CD4-positive, alpha-beta memory T cell (primary cell): ENCODE measurements at regions not wholly inside any gene's neighbourhood (a gene's known extent, or its start where the extent isn't known, plus 50 kb on each side); places are given as distances from the start of the nearest gene placed in this dataset.

Experiments
- CTCF ChIA-PET: fragments of 350-600 bp; sonication (Branson Sonifier 250); formaldehyde crosslinking; loops from one replicate; lab custom pipeline; 2021; ENCODE audit warnings: inconsistent platforms; ENCODE audit not compliant: partially characterized antibody; lab: Charles Lee
- POLR2A ChIA-PET: fragments of 350-600 bp; sonication (Branson Sonifier 250); formaldehyde crosslinking; loops from one replicate; lab custom pipeline; 2021; ENCODE audit not compliant: partially characterized antibody; lab: Charles Lee
- DNase-seq, 5 donors: peaks; one replicate each; pipeline versions ENCODE4 v3.0.0 to v3.0.0-alpha.2; 2020 to 2022; ENCODE audit warnings: mixed read lengths in 1 of 5
- H3K27ac ChIP-seq: one replicate; pipeline ENCODE4 v1.7.0; 2013; ENCODE audit warnings: low read depth, low read length
- H3K27me3 ChIP-seq: 2 replicates; pipeline ENCODE4 v1.7.0; 2013; ENCODE audit warnings: mild to moderate bottlenecking, low read length, moderate library complexity; ENCODE audit not compliant: insufficient read depth
- H3K36me3 ChIP-seq: 2 replicates; pipeline ENCODE4 v1.7.0; 2013; ENCODE audit warnings: mild to moderate bottlenecking, low read length, moderate library complexity; ENCODE audit not compliant: insufficient read depth
- H3K4me1 ChIP-seq: 2 replicates; pipeline ENCODE4 v1.7.0; 2013; ENCODE audit warnings: mild to moderate bottlenecking, low read length, moderate library complexity; ENCODE audit not compliant: insufficient read depth
- H3K4me3 ChIP-seq, 2 donors: one replicate each; pipeline ENCODE4 v1.7.0; 2013; ENCODE audit warnings: low read length in 2 of 2, mild to moderate bottlenecking in 1 of 2
- H3K9me3 ChIP-seq, 2 donors: one replicate each; pipeline ENCODE4 v1.7.0; 2013; ENCODE audit warnings: low read length in 2 of 2, control low read depth in 1 of 2; ENCODE audit not compliant: control insufficient read depth in 1 of 2
- H3K27ac Mint-ChIP-seq, 7 donors: one replicate each; pipeline ENCODE4 v1.8.0; 2020 to 2021; ENCODE audit warnings: mixed read lengths in 7 of 7, mild to moderate bottlenecking in 6 of 7, inconsistent platforms in 3 of 7, moderate library complexity in 3 of 7
- H3K27me3 Mint-ChIP-seq, 2 donors: one replicate each; pipeline ENCODE4 v1.8.0; 2020 to 2021; ENCODE audit warnings: mixed read lengths in 2 of 2
- H3K36me3 Mint-ChIP-seq, 2 donors: one replicate each; pipeline ENCODE4 v1.8.0; 2020 to 2021; ENCODE audit warnings: mixed read lengths in 2 of 2, inconsistent platforms in 1 of 2, mild to moderate bottlenecking in 1 of 2
- H3K4me1 Mint-ChIP-seq, 4 donors: one replicate each; pipeline ENCODE4 v1.8.0; 2020 to 2021; ENCODE audit warnings: mixed read lengths in 4 of 4, mild to moderate bottlenecking in 1 of 4
- H3K4me3 Mint-ChIP-seq, 8 donors: one replicate each; pipeline ENCODE4 v1.8.0; 2020 to 2021; ENCODE audit warnings: mixed read lengths in 8 of 8, mild to moderate bottlenecking in 7 of 8, moderate library complexity in 6 of 8, inconsistent platforms in 3 of 8
- H3K9me3 Mint-ChIP-seq, 8 donors: one replicate each; pipeline ENCODE4 v1.8.0; 2020 to 2021; ENCODE audit warnings: mixed read lengths in 8 of 8, mild to moderate bottlenecking in 5 of 8, inconsistent platforms in 3 of 8, moderate library complexity in 1 of 8
- intact Hi-C: fragments of 100-400 bp; cut with micrococcal nuclease; formaldehyde crosslinking; loops from one replicate; pipeline ENCODE4 v1.15.1; 2023

- Mint-ChIP-seq H3K4me1 (no peaks in the 10 kb centered on the region), H3K4me3 (no peak overlapping the region), H3K27ac (no peak overlapping the region), H3K27me3 (no peaks in the 10 kb centered on the region), H3K36me3 (no peaks in the 10 kb centered on the region), H3K9me3 (peaks cover 0 to 2% (median 0%) of the 10 kb centered on the region in 8 donors)
- DNase-seq = no peak
- Histone ChIP-seq H3K27me3 (no peaks in the 10 kb centered on the region), H3K36me3 (no peaks in the 10 kb centered on the region), H3K4me3 (no peak overlapping the region), H3K4me1 (no peaks in the 10 kb centered on the region), H3K9me3 (no peaks in the 10 kb centered on the region), H3K27ac (no peak overlapping the region)
- intact Hi-C loops = no loop called here
- ChIA-PET CTCF (no interaction called here), POLR2A (no interaction called here)
These were observed 324.3 kb upstream of the KIAA1217 start for GRCh38 chr10:23884670-23885069.

DNA sequence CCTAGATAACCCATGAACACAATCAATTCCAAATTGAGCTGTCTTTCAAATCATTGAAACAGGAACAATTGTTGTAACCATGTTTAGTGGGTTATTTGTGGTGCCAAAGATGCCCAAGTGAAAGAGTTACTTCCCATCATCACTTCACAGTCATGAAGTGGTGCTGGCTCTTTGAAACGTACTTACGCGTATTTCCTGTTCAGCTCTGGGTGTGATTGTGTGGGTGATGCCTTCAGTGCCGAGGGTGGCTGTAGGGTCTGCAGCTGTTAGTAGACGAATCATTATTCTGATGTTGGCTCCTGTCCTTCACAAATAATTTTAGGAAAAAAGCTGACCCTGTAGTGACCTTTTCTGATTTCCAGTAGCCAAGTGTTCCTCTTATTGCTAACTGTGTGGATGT, 323.1 kb upstream of the KIAA1217 start:
- ChIA-PET POLR2A (no interaction called here), CTCF (no interaction called here)
- Mint-ChIP-seq H3K4me1 (no peaks in the 10 kb centered on the region), H3K36me3 (no peaks in the 10 kb centered on the region), H3K27me3 (no peaks in the 10 kb centered on the region), H3K4me3 (no peak overlapping the region), H3K27ac (no peak overlapping the region), H3K9me3 (peaks cover 0 to 2% (median 0%) of the 10 kb centered on the region in 8 donors)
- Histone ChIP-seq H3K27ac (no peak overlapping the region), H3K9me3 (no peaks in the 10 kb centered on the region), H3K4me3 (no peak overlapping the region), H3K4me1 (no peaks in the 10 kb centered on the region), H3K27me3 (no peaks in the 10 kb centered on the region), H3K36me3 (no peaks in the 10 kb centered on the region)
- no peak for DNase-seq
- intact Hi-C loops = no loop called here

- H3K36me3 Mint-ChIP-seq = no peaks in the 10 kb centered on the region
- H3K27ac Mint-ChIP-seq = no peak overlapping the region
- intact Hi-C loops = no loop called here
- Histone ChIP-seq H3K4me1 (no peaks in the 10 kb centered on the region), H3K27ac (no peak overlapping the region), H3K4me3 (no peak overlapping the region), H3K36me3 (no peaks in the 10 kb centered on the region), H3K27me3 (no peaks in the 10 kb centered on the region), H3K9me3 (no peaks in the 10 kb centered on the region)
- POLR2A ChIA-PET = no interaction called here
- CTCF ChIA-PET = interaction anchor here (1.6 kb wide), 1 partner anchor 14 kb away, joined by 3 read pairs; no protein-coding TSS in a partner anchor
- H3K4me1 Mint-ChIP-seq = no peaks in the 10 kb centered on the region
- no peaks in the 10 kb centered on the region for H3K27me3 Mint-ChIP-seq
- peaks cover 0 to 2% (median 0%) of the 10 kb centered on the region in 8 donors for H3K9me3 Mint-ChIP-seq
- no peak for DNase-seq
- no peak overlapping the region for H3K4me3 Mint-ChIP-seq
These were observed 322.6 kb upstream of the KIAA1217 start for GRCh38 chr10:23886355-23886754.

- DNase-seq = no peak
- Mint-ChIP-seq H3K27me3 (no peaks in the 10 kb centered on the region), H3K4me3 (no peak overlapping the region), H3K9me3 (peaks cover 0 to 7% (median 1%) of the 10 kb centered on the region in 8 donors), H3K4me1 (no peaks in the 10 kb centered on the region), H3K36me3 (no peaks in the 10 kb centered on the region), H3K27ac (no peak overlapping the region)
- no peak overlapping the region for H3K4me3 ChIP-seq
- H3K27ac ChIP-seq = no peak overlapping the region
- ChIA-PET POLR2A (no interaction called here), CTCF (no interaction called here)
- H3K36me3 ChIP-seq = no peaks in the 10 kb centered on the region
- no peaks in the 10 kb centered on the region for H3K9me3 ChIP-seq
- no peaks in the 10 kb centered on the region for H3K27me3 ChIP-seq
- intact Hi-C loops = no loop called here
- H3K4me1 ChIP-seq = no peaks in the 10 kb centered on the region
These were observed 317.6 kb upstream of the KIAA1217 start for GRCh38 chr10:23891301-23891700.

GRCh38 chr10:23892296-23892695, 316.6 kb upstream of the KIAA1217 start:
- DNase-seq = no peak
- POLR2A ChIA-PET = no interaction called here
- H3K9me3 ChIP-seq = no peaks in the 10 kb centered on the region

GRCh38 chr10:23897267-23897666, 311.7 kb upstream of the KIAA1217 start:
- no peak overlapping the region for H3K4me3 ChIP-seq
- H3K36me3 ChIP-seq = no peaks in the 10 kb centered on the region
- POLR2A ChIA-PET = no interaction called here
- H3K9me3 ChIP-seq = no peaks in the 10 kb centered on the region
- intact Hi-C loops = no loop called here
- no peak overlapping the region for H3K27ac ChIP-seq
- no peak overlapping the region for H3K4me3 Mint-ChIP-seq
- H3K9me3 Mint-ChIP-seq = peaks cover 0 to 7% (median 3%) of the 10 kb centered on the region in 8 donors
- no peaks in the 10 kb centered on the region for H3K4me1 ChIP-seq
- H3K4me1 Mint-ChIP-seq = no peaks in the 10 kb centered on the region
- H3K36me3 Mint-ChIP-seq = no peaks in the 10 kb centered on the region
- no peaks in the 10 kb centered on the region for H3K27me3 ChIP-seq
- H3K27ac Mint-ChIP-seq = no peak overlapping the region
- DNase-seq = no peak
- H3K27me3 Mint-ChIP-seq = no peaks in the 10 kb centered on the region
- CTCF ChIA-PET = no interaction called here

More at GRCh38 chr10:23892296-23892695, 316.6 kb upstream of the KIAA1217 start:
- Mint-ChIP-seq H3K27ac (no peak overlapping the region), H3K4me1 (no peaks in the 10 kb centered on the region), H3K4me3 (no peak overlapping the region), H3K9me3 (peaks cover 0 to 7% (median 3%) of the 10 kb centered on the region in 8 donors), H3K36me3 (no peaks in the 10 kb centered on the region), H3K27me3 (no peaks in the 10 kb centered on the region)
- CTCF ChIA-PET = no interaction called here
- Histone ChIP-seq H3K4me1 (no peaks in the 10 kb centered on the region), H3K27ac (no peak overlapping the region), H3K36me3 (no peaks in the 10 kb centered on the region), H3K27me3 (no peaks in the 10 kb centered on the region), H3K4me3 (no peak overlapping the region)
- intact Hi-C loops = no loop called here

DNA sequence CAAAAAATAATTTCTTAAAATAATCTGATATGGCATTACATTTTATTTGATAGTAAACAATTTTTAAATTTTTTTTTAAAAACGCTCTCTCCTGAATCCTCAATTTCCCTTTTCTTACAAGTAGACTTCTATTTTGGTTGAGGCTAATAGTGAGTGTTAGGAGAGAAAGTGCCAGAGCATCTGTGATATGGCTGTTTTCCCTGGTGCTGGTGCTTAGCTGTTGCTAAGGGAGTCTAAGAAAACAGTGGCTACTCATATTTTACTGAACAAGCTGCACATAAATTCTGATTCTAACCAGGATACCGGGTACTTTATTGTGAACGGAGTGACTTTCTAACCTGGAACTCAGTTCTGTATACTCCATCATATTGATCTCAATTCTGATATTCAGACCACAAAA, 311.1 kb upstream of the KIAA1217 start:
- H3K36me3 Mint-ChIP-seq = no peaks in the 10 kb centered on the region
- CTCF ChIA-PET = no interaction called here
- Histone ChIP-seq H3K36me3 (no peaks in the 10 kb centered on the region), H3K4me1 (no peaks in the 10 kb centered on the region), H3K9me3 (no peaks in the 10 kb centered on the region), H3K27me3 (no peaks in the 10 kb centered on the region), H3K4me3 (no peak overlapping the region), H3K27ac (no peak overlapping the region)
- intact Hi-C loops = no loop called here
- no peaks in the 10 kb centered on the region for H3K4me1 Mint-ChIP-seq
- H3K27me3 Mint-ChIP-seq = no peaks in the 10 kb centered on the region
- peaks cover 0 to 7% (median 4%) of the 10 kb centered on the region in 8 donors for H3K9me3 Mint-ChIP-seq
- no peak overlapping the region for H3K4me3 Mint-ChIP-seq
- POLR2A ChIA-PET = no interaction called here
- DNase-seq = no peak
- no peak overlapping the region for H3K27ac Mint-ChIP-seq

GRCh38 chr10:23899166-23899565, 309.8 kb upstream of the KIAA1217 start:
- Mint-ChIP-seq H3K27ac (no peak overlapping the region), H3K9me3 (peaks cover 0 to 6% (median 2%) of the 10 kb centered on the region in 8 donors), H3K36me3 (no peaks in the 10 kb centered on the region), H3K27me3 (no peaks in the 10 kb centered on the region), H3K4me3 (no peak overlapping the region), H3K4me1 (no peaks in the 10 kb centered on the region)
- no peaks in the 10 kb centered on the region for H3K9me3 ChIP-seq
- intact Hi-C loops = no loop called here
- no peak for DNase-seq
- H3K36me3 ChIP-seq = no peaks in the 10 kb centered on the region
- no peaks in the 10 kb centered on the region for H3K27me3 ChIP-seq
- ChIA-PET CTCF (no interaction called here), POLR2A (no interaction called here)
- no peak overlapping the region for H3K27ac ChIP-seq
- H3K4me1 ChIP-seq = no peaks in the 10 kb centered on the region
- no peak overlapping the region for H3K4me3 ChIP-seq
